ENCODE measurements at regions not wholly inside any gene's neighbourhood (a gene's known extent, or its start where the extent isn't known, plus 50 kb on each side); places are given as distances from the start of the nearest gene placed in this dataset.

GRCh38 chr16:54627616-54628015 is 303.0 kb upstream of the IRX5 start:
- DNase-seq (ENCODE audit: low spot score), result no peak

GRCh38 chr16:54623636-54624035 is 307.0 kb upstream of the IRX5 start:
- DNase-seq (ENCODE audit: low spot score), result no peak

- DNase-seq (ENCODE audit: low spot score), result no peak
Observed at GRCh38 chr16:54620197-54620596, 310.5 kb upstream of the IRX5 start.

GRCh38 chr16:54616610-54617009 is 314.1 kb upstream of the IRX5 start:
- DNase-seq (ENCODE audit: low spot score), result no peak

GRCh38 chr16:54605536-54606066 is 319.0 kb upstream of the IRX3 start:
- DNase-seq (ENCODE audit: low spot score), result no peak

GRCh38 chr16:54602666-54603065 is 316.1 kb upstream of the IRX3 start:
- no peak for DNase-seq (ENCODE audit: low spot score)

GRCh38 chr16:54597222-54597621 is 310.6 kb upstream of the IRX3 start:
- DNase-seq (ENCODE audit: low spot score), result no peak

GRCh38 chr16:54595621-54596020 is 309.0 kb upstream of the IRX3 start:
- no peak for DNase-seq (ENCODE audit: low spot score)

GRCh38 chr16:54594601-54595391 is 308.2 kb upstream of the IRX3 start:
- DNase-seq (ENCODE audit: low spot score), result no peak

- no peak for DNase-seq (ENCODE audit: low spot score)
Observed at GRCh38 chr16:54591816-54592246, 305.2 kb upstream of the IRX3 start.

GRCh38 chr16:54590836-54591235 is 304.2 kb upstream of the IRX3 start:
- no peak for DNase-seq (ENCODE audit: low spot score)

- no peak for DNase-seq (ENCODE audit: low spot score)
Observed at GRCh38 chr16:54589326-54589725, 302.7 kb upstream of the IRX3 start.

GRCh38 chr16:54588026-54588425 is 301.4 kb upstream of the IRX3 start:
- no peak for DNase-seq (ENCODE audit: low spot score)

GRCh38 chr16:54587176-54587515 is 300.6 kb upstream of the IRX3 start:
- no peak for DNase-seq (ENCODE audit: low spot score)

GRCh38 chr16:54586474-54587175 is 300.0 kb upstream of the IRX3 start:
- DNase-seq (ENCODE audit: low spot score), result no peak

GRCh38 chr16:54585998-54586340 is 299.4 kb upstream of the IRX3 start:
- no peak for DNase-seq (ENCODE audit: low spot score)

- DNase-seq (ENCODE audit: low spot score), result no peak
Observed at GRCh38 chr16:54585094-54585997, 298.8 kb upstream of the IRX3 start.

GRCh38 chr16:54584121-54584520 is 297.5 kb upstream of the IRX3 start:
- no peak for DNase-seq (ENCODE audit: low spot score)

GRCh38 chr16:54582631-54583250 is 296.2 kb upstream of the IRX3 start:
- DNase-seq (ENCODE audit: low spot score), result no peak

GRCh38 chr16:54579106-54579728 is 292.6 kb upstream of the IRX3 start:
- no peak for DNase-seq (ENCODE audit: low spot score)

- DNase-seq (ENCODE audit: low spot score), result no peak
Observed at GRCh38 chr16:54577651-54578128, 291.1 kb upstream of the IRX3 start.

All from HuH-7.5 (cell line).